ENCODE measurements at regions not wholly inside any gene's neighbourhood (a gene's known extent, or its start where the extent isn't known, plus 50 kb on each side); places are given as distances from the start of the nearest gene placed in this dataset.
A peak's percentile ranks its signal among the peaks of the same experiment; 100 is the strongest.
"Not testable (repeated sequence)": the region's sequence is repeated elsewhere in the genome, so short reads cannot be mapped to it uniquely, and the experiment has no call there.

DNA sequence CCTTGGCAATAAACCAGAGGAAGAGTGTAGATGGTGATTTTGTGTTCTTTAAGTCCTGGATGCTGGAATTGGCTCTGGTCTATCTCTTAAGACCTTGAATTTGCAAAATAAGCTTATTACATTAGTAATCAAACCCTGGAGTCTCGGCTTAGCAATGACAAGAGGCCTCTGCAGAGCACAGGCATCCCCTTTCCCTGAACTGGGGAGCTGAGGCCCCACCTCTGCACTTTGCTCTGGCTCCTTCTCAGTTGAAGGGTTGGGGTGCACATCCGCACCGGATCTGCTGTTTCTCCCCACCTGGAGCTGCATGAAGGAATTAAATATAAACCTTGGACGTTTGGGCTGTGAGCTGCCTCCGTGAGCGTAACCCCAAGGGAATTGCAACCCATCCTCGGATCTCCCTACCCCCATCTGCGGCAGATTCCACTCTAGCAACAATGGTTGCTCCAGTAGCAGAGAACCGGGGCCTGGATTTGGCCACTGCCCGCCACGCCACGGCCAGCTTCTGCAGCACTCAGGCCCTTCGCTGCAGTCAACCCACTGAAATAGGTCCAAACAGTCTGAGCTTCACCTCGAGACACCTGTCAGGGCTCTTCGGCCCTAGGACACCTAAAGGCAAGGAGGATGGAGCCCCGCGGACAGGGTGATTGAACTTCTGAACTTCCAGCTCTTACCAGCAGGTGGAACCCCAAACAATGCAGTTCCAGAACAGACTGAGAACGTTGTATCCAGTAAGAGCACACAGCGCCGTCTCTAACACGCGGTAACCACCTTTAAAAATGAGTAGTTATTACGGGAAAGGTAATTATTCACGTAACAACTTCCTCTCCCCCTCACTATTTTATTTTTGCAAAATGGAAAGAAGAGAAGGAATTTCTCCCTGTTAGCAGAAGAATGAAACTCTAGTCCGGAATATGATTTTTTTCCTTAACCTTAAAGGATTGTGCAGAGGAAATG, 54.8 kb upstream of the CAPRIN1 start:
- no peaks in the 10 kb centered on the region for H3K27me3 ChIP-seq (replicated peaks; ENCODE audit: insufficient read depth, low read depth, low read length, poor library complexity)
- H3K9me3 ChIP-seq (ENCODE audit: low read depth, low read length, poor library complexity, severe bottlenecking): peaks cover 8% of the 10 kb centered on the region
- peaks cover 46% of the 10 kb centered on the region for H3K4me1 ChIP-seq (ENCODE audit: insufficient read depth, low read length, poor library complexity, severe bottlenecking)
- H3K27ac ChIP-seq (ENCODE audit: low read depth, low read length, poor library complexity, severe bottlenecking): peak overlapping the region; percentile 69
- ChIA-PET CTCF (interaction anchor here (0.6 to 2.6 kb wide), 16 partner anchors 9 to 624 kb away, joined by 3 to 41 read pairs (median 4); partner anchors contain the start of gene CAPRIN1), POLR2A (ENCODE audit: low non-redundant PET) (interaction anchor here (0.5 to 0.6 kb wide), 4 partner anchors 9 to 194 kb away, joined by 3 to 7 read pairs (median 3); no protein-coding TSS in a partner anchor)
- intact Hi-C loops (cut with micrococcal nuclease; ENCODE audit: unreplicated experiment): loop anchor here (1.0 kb wide), 3 partner anchors 49 to 363 kb away; partner anchors contain the start of gene NAT10
- TF ChIP-seq, protein P1, sequence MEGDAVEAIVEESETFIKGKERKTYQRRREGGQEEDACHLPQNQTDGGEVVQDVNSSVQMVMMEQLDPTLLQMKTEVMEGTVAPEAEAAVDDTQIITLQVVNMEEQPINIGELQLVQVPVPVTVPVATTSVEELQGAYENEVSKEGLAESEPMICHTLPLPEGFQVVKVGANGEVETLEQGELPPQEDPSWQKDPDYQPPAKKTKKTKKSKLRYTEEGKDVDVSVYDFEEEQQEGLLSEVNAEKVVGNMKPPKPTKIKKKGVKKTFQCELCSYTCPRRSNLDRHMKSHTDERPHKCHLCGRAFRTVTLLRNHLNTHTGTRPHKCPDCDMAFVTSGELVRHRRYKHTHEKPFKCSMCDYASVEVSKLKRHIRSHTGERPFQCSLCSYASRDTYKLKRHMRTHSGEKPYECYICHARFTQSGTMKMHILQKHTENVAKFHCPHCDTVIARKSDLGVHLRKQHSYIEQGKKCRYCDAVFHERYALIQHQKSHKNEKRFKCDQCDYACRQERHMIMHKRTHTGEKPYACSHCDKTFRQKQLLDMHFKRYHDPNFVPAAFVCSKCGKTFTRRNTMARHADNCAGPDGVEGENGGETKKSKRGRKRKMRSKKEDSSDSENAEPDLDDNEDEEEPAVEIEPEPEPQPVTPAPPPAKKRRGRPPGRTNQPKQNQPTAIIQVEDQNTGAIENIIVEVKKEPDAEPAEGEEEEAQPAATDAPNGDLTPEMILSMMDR (conservative IDR thresholded peaks at IDR 0.05; ENCODE audit: low read depth, low read length): peak; percentile 100
- TF ChIP-seq EZH2 (IDR thresholded peaks at IDR 0.05; ENCODE audit: borderline replicate concordance, low read depth, low read length, poor library complexity, severe bottlenecking): no peak
- H3K36me3 ChIP-seq (ENCODE audit: insufficient read depth, low read length, poor library complexity, severe bottlenecking): no peaks in the 10 kb centered on the region
- H3K4me3 ChIP-seq (ENCODE audit: low read depth, low read length, poor library complexity, severe bottlenecking): peak overlapping the region; percentile 17
- peak; percentile 96 for DNase-seq (ENCODE audit: low spot score)
- BruUV-seq (replicated peaks): no TSS peak

GRCh38 chr11:33994937-33995336, 56.6 kb upstream of the CAPRIN1 start:
- CTCF ChIA-PET: no interaction called here
- Histone ChIP-seq H3K36me3 (ENCODE audit: insufficient read depth, low read length, poor library complexity, severe bottlenecking) (no peaks in the 10 kb centered on the region), H3K27me3 (replicated peaks; ENCODE audit: insufficient read depth, low read depth, low read length, poor library complexity) (no peaks in the 10 kb centered on the region), H3K4me3 (ENCODE audit: low read depth, low read length, poor library complexity, severe bottlenecking) (no peak overlapping the region), H3K9me3 (ENCODE audit: low read depth, low read length, poor library complexity, severe bottlenecking) (peaks cover 8% of the 10 kb centered on the region), H3K4me1 (ENCODE audit: insufficient read depth, low read length, poor library complexity, severe bottlenecking) (peaks cover 40% of the 10 kb centered on the region), H3K27ac (ENCODE audit: low read depth, low read length, poor library complexity, severe bottlenecking) (peak overlapping the region; percentile 0)
- intact Hi-C loops (cut with micrococcal nuclease; ENCODE audit: unreplicated experiment): no loop called here
- POLR2A ChIA-PET (ENCODE audit: low non-redundant PET): no interaction called here
- DNase-seq (ENCODE audit: low spot score): no peak
- BruUV-seq (replicated peaks): no TSS peak
- TF ChIP-seq EZH2 (IDR thresholded peaks at IDR 0.05; ENCODE audit: borderline replicate concordance, low read depth, low read length, poor library complexity, severe bottlenecking): no peak
- TF ChIP-seq, protein P1 (conservative IDR thresholded peaks at IDR 0.05; ENCODE audit: low read depth, low read length): no peak

DNA sequence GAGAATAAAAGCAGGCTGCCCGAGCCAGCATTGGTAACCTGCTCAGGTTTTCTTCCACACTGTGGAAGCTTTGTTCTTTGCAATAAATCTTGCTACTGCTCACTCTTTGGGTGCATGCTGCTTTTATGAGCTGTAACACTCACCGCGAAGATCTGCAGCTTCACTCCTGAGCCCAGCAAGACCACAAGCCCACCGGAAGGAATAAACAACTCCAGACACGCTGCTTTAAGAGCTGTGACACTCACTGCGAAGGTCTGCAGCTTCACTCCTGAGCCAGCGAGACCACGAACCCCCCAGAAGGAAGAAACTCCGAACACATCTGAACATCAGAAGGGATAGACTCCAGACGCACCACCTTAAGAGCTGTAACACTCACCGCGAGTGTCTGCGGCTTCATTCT, 60.4 kb upstream of the CAPRIN1 start:
- H3K9me3 ChIP-seq (ENCODE audit: low read depth, low read length, poor library complexity, severe bottlenecking); intact Hi-C loops (cut with micrococcal nuclease; ENCODE audit: unreplicated experiment); CTCF ChIA-PET; BruUV-seq (replicated peaks); POLR2A ChIA-PET (ENCODE audit: low non-redundant PET); H3K27me3 ChIP-seq (replicated peaks; ENCODE audit: insufficient read depth, low read depth, low read length, poor library complexity); H3K36me3 ChIP-seq (ENCODE audit: insufficient read depth, low read length, poor library complexity, severe bottlenecking); H3K4me3 ChIP-seq (ENCODE audit: low read depth, low read length, poor library complexity, severe bottlenecking); DNase-seq (ENCODE audit: low spot score): not testable (repeated sequence)
- H3K4me1 ChIP-seq (ENCODE audit: insufficient read depth, low read length, poor library complexity, severe bottlenecking): peaks cover 18% of the 10 kb centered on the region
- peak overlapping the region; percentile 50 for H3K27ac ChIP-seq (ENCODE audit: low read depth, low read length, poor library complexity, severe bottlenecking)

DNA sequence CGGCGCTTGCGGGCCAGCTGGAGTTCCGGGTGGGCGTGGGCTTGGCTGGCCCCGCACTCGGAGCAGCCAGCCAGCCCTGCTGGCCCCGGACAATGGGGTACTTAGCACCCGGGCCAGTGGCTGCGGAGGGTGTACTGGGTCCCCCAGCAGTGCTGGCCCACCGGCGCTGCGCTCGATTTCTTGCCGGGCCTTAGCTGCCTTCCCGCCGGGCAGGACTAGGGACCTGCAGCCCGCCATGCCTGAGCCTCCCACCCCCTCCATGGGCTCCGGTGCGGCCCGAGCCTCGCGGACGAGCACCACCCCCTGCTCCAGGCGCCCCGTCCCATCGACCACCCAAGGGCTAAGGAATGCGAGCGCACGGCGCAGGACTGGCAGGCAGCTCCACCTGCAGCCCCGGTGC, 61.4 kb upstream of the CAPRIN1 start:
- CTCF ChIA-PET; H3K4me3 ChIP-seq (ENCODE audit: low read depth, low read length, poor library complexity, severe bottlenecking); BruUV-seq (replicated peaks); DNase-seq (ENCODE audit: low spot score); POLR2A ChIA-PET (ENCODE audit: low non-redundant PET); H3K36me3 ChIP-seq (ENCODE audit: insufficient read depth, low read length, poor library complexity, severe bottlenecking); intact Hi-C loops (cut with micrococcal nuclease; ENCODE audit: unreplicated experiment); H3K27me3 ChIP-seq (replicated peaks; ENCODE audit: insufficient read depth, low read depth, low read length, poor library complexity); H3K9me3 ChIP-seq (ENCODE audit: low read depth, low read length, poor library complexity, severe bottlenecking); H3K27ac ChIP-seq (ENCODE audit: low read depth, low read length, poor library complexity, severe bottlenecking): not testable (repeated sequence)
- H3K4me1 ChIP-seq (ENCODE audit: insufficient read depth, low read length, poor library complexity, severe bottlenecking): peaks cover 17% of the 10 kb centered on the region
